ENCODE measurements at regions not wholly inside any gene's neighbourhood (a gene's known extent, or its start where the extent isn't known, plus 50 kb on each side); places are given as distances from the start of the nearest gene placed in this dataset.
"Not testable (repeated sequence)": the region's sequence is repeated elsewhere in the genome, so short reads cannot be mapped to it uniquely, and the experiment has no call there.

- no peak overlapping the region for H3K4me3 ChIP-seq
- DNase-seq, result no peak
- WGBS, 3 donors, result 60 to 71% (median 64%) methylated on average over 9 of the region's 9 CpGs
Observed at GRCh38 chr5:17412760-17413671, 85.0 kb upstream of the TAF11L2 start.

DNA sequence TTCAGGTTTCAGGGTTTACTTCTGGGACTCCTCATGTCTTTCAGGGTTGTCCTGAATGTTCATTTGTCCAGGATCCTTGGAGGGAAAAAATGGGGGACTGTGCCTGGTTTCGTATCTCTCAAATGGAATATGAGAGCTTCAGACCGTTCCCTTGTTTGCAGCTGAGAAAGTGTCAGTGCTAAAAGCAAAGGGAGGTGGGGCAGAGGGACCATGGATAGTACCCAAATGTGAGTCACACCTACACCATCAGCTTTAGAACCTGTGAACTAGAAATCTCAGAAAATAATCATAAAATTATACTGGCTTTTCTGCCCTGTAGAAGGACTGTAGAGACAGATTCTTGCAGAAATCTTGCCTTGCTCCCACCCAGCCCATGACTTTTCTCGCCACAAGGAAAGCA is 84.3 kb upstream of the TAF11L2 start:
- intact Hi-C loops (cut with DNase I), result no loop called here
- no peak for DNase-seq
- Histone ChIP-seq H3K4me3 (no peak overlapping the region), H3K4me1 (ENCODE audit: insufficient read depth) (no peaks in the 10 kb centered on the region), H3K9me3 (no peaks in the 10 kb centered on the region), H3K36me3 (no peaks in the 10 kb centered on the region), H3K27ac (no peak overlapping the region), H3K27me3 (no peaks in the 10 kb centered on the region)
- TF ChIP-seq CTCF (IDR thresholded peaks at IDR 0.05) (no peak), EP300 (IDR thresholded peaks at IDR 0.05) (no peak), POLR2A (IDR thresholded peaks at IDR 0.05) (no peak)
- WGBS, 3 donors, result 78 to 90% (median 79%) methylated on average over 3 of the region's 3 CpGs

More at GRCh38 chr5:17412760-17413671, 85.0 kb upstream of the TAF11L2 start:
- H3K27ac ChIP-seq, result no peak overlapping the region
- no peaks in the 10 kb centered on the region for H3K4me1 ChIP-seq (ENCODE audit: insufficient read depth)
- no peaks in the 10 kb centered on the region for H3K36me3 ChIP-seq
- intact Hi-C loops (cut with DNase I), result no loop called here
- no peak for TF ChIP-seq POLR2A (IDR thresholded peaks at IDR 0.05)
- TF ChIP-seq EP300 (IDR thresholded peaks at IDR 0.05), result no peak
- no peak for TF ChIP-seq CTCF (IDR thresholded peaks at IDR 0.05)
- H3K27me3 ChIP-seq, result no peaks in the 10 kb centered on the region
- no peaks in the 10 kb centered on the region for H3K9me3 ChIP-seq

DNA sequence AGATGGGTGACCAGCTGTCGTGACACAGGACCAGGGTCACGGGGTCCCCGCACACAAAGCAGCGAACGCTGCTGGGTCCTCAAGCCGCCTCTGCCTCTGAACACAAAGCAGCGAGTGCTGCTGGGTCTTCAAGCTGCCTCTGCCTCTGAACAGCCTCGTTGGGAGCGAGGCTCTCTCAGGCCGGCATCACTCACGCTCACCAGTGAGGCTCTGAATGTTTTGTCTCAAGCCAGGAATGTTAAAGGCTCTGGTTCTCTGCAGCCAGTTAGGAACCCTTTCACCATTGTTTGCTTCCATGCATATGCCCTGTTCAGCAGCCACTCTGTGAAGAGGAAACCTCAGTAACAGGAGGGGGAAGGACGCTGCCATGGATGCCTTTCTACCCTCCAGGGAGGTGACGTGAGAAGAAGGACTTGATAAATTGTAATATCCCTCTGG is 82.7 kb upstream of the TAF11L2 start:
- 62 to 65% (median 63%) methylated on average over 13 of the region's 13 CpGs for WGBS, 3 donors
- no peak for TF ChIP-seq POLR2A (IDR thresholded peaks at IDR 0.05)
- no peak for TF ChIP-seq CTCF (IDR thresholded peaks at IDR 0.05)
- no peak for TF ChIP-seq EP300 (IDR thresholded peaks at IDR 0.05)
- Histone ChIP-seq H3K36me3 (no peaks in the 10 kb centered on the region), H3K27me3 (no peaks in the 10 kb centered on the region), H3K27ac (no peak overlapping the region), H3K4me1 (ENCODE audit: insufficient read depth) (no peaks in the 10 kb centered on the region), H3K4me3 (no peak overlapping the region), H3K9me3 (no peaks in the 10 kb centered on the region)
- DNase-seq, result no peak
- intact Hi-C loops (cut with DNase I), result no loop called here

GRCh38 chr5:17416374-17416773 is 81.7 kb upstream of the TAF11L2 start:
- WGBS, 3 donors, result 80 to 95% (median 88%) methylated on average over 3 to 4 of the region's 4 CpGs
- H3K4me1 ChIP-seq (ENCODE audit: insufficient read depth); DNase-seq; H3K27ac ChIP-seq; intact Hi-C loops (cut with DNase I); H3K4me3 ChIP-seq; H3K27me3 ChIP-seq; H3K36me3 ChIP-seq; H3K9me3 ChIP-seq: not testable (repeated sequence)

GRCh38 chr5:17424674-17425073 is 73.4 kb upstream of the TAF11L2 start:
- H3K36me3 ChIP-seq, result no peaks in the 10 kb centered on the region
- H3K4me1 ChIP-seq (ENCODE audit: insufficient read depth), result no peaks in the 10 kb centered on the region
- 88 to 93% (median 90%) methylated on average over 12 of the region's 12 CpGs for WGBS, 3 donors
- no peaks in the 10 kb centered on the region for H3K27me3 ChIP-seq
- intact Hi-C loops (cut with DNase I), result no loop called here
- no peak for DNase-seq
- TF ChIP-seq POLR2A (IDR thresholded peaks at IDR 0.05), result no peak
- TF ChIP-seq EP300 (IDR thresholded peaks at IDR 0.05), result no peak
- TF ChIP-seq CTCF (IDR thresholded peaks at IDR 0.05), result no peak
- no peaks in the 10 kb centered on the region for H3K9me3 ChIP-seq
- H3K4me3 ChIP-seq, result no peak overlapping the region
- H3K27ac ChIP-seq, result no peak overlapping the region

All from ovary (tissue), 7 donors.